HCT116 (cell line): ENCODE measurements at regions not wholly inside any gene's neighbourhood (a gene's known extent, or its start where the extent isn't known, plus 50 kb on each side); places are given as distances from the start of the nearest gene placed in this dataset.
A peak's percentile ranks its signal among the peaks of the same experiment; 100 is the strongest.

ENCODE experiments used
- ATAC-seq: fragments of 200-7000 bp; cut with Tn5 transposase; 2 replicates; pipeline ENCODE4 v1.9.1; 2020; ENCODE audit warnings: mild to moderate bottlenecking, moderate library complexity
- BruUV-seq: library from RNA; stranded (reverse); fragments of 400-500 nt; replicated peaks from 2 replicates; lab custom pipeline; 2021; lab: Mats Ljungman, UMichigan
- CTCF ChIA-PET: fragments of 300-600 bp; sonication (Branson Sonifier 250); formaldehyde crosslinking; loops from one replicate; lab custom pipeline; 2021; ENCODE audit warnings: antibody characterized with exemption; lab: Charles Lee
- POLR2A ChIA-PET: fragments of 300-600, 350-600 bp; sonication (Branson Sonifier 250); formaldehyde crosslinking; loops from one replicate; lab custom pipeline; 2021; ENCODE audit warnings: antibody characterized with exemption; lab: Charles Lee
- RAD21 ChIA-PET, 2 experiments: fragments of 300-600 bp; sonication (Branson Sonifier 250); formaldehyde crosslinking; loops; one replicate each; lab custom pipeline; 2023; ENCODE audit warnings: low total read pairs in 2 of 2; ENCODE audit not compliant: uncharacterized antibody in 2 of 2, unreplicated experiment in 2 of 2, low non-redundant PET in 1 of 2; lab: Charles Lee
- DNase-seq: peaks from one replicate; pipeline ENCODE4 v3.0.0-alpha.2; 2010; ENCODE audit warnings: low read depth, low spot score
- H2AFZ ChIP-seq: fragments of 200-600 bp; shearing (Covaris generic), sonication (generic); 2 replicates; pipeline ENCODE4 v1.6.1; 2017; ENCODE audit warnings: low read depth, mixed run types, mixed read lengths, antibody characterized with exemption, low read length; ENCODE audit not compliant: poor library complexity, severe bottlenecking
- H3K27ac ChIP-seq: 2 replicates; pipeline ENCODE4 v1.5.1; 2012; ENCODE audit warnings: low read depth, low read length
- H3K27me3 ChIP-seq: fragments of 200-600 bp; sonication (generic); 2 replicates; pipeline ENCODE4 v1.6.1; 2016; ENCODE audit warnings: mixed run types, low read length, mixed read lengths; ENCODE audit not compliant: insufficient read depth
- H3K36me3 ChIP-seq, 2 experiments: fragments of 200-500 bp in 1 of 2; fragments of 200-600 bp in 1 of 2; sonication (Bioruptor generic) in 1 of 2; sonication (generic) in 1 of 2; 2 replicates each; pipeline versions ENCODE4 v1.5.1 to v1.6.1; 2014 to 2016; ENCODE audit warnings: low read length in 2 of 2, inconsistent platforms in 1 of 2, mixed read lengths in 1 of 2, mixed run types in 1 of 2; ENCODE audit not compliant: insufficient read depth in 2 of 2, control insufficient read depth in 1 of 2
- H3K4me1 ChIP-seq, 2 experiments: fragments of 200-600 bp in 1 of 2; sonication (generic) in 1 of 2; 2 replicates each; pipeline versions ENCODE4 v1.5.1 to v1.6.1; 2012 to 2017; ENCODE audit warnings: low read length in 2 of 2, inconsistent platforms in 1 of 2, mild to moderate bottlenecking in 1 of 2, mixed read lengths in 1 of 2, mixed run types in 1 of 2, moderate library complexity in 1 of 2; ENCODE audit not compliant: insufficient read depth in 2 of 2, control insufficient read depth in 1 of 2
- H3K4me2 ChIP-seq: fragments of 200-600 bp; sonication (generic); 2 replicates; pipeline ENCODE4 v1.6.1; 2017; ENCODE audit warnings: mixed run types, low read length, mixed read lengths
- H3K4me3 ChIP-seq, 2 experiments: fragments of 200-600 bp in 1 of 2; sonication (generic) in 1 of 2; replicated peaks in 1 of 2; 2 replicates each; pipeline ENCODE4 v1.5.1; 2011 to 2016; ENCODE audit warnings: low read length in 2 of 2, control low read depth in 1 of 2, low read depth in 1 of 2, mild to moderate bottlenecking in 1 of 2, mixed read lengths in 1 of 2, mixed run types in 1 of 2
- H3K79me2 ChIP-seq: fragments of 200-600 bp; sonication (generic); 2 replicates; pipeline ENCODE4 v1.6.1; 2017; ENCODE audit warnings: mild to moderate bottlenecking, mixed run types, low read length, moderate library complexity, mixed read lengths; ENCODE audit not compliant: insufficient read depth
- H3K9ac ChIP-seq: fragments of 200-600 bp; sonication (generic); 2 replicates; pipeline ENCODE4 v1.6.1; 2016; ENCODE audit warnings: low read length, mixed read lengths
- H3K9me2 ChIP-seq: fragments of 200-600 bp; sonication (generic), shearing (Covaris generic); 2 replicates; pipeline ENCODE4 v1.6.1; 2017; ENCODE audit warnings: mixed run types, mild to moderate bottlenecking, moderate library complexity; ENCODE audit not compliant: insufficient read depth
- H3K9me3 ChIP-seq, 2 experiments: fragments of 200-500 bp in 1 of 2; fragments of 200-600 bp in 1 of 2; sonication (Bioruptor generic) in 1 of 2; sonication (generic) in 1 of 2; 2 replicates each; pipeline ENCODE4 v1.6.1; 2014 to 2017; ENCODE audit warnings: low read length in 2 of 2, mixed read lengths in 2 of 2, inconsistent platforms in 1 of 2, low read depth in 1 of 2, mild to moderate bottlenecking in 1 of 2, mixed run types in 1 of 2, moderate library complexity in 1 of 2; ENCODE audit not compliant: control insufficient read depth in 1 of 2, insufficient read depth in 1 of 2
- H4K20me1 ChIP-seq: fragments of 200-600 bp; sonication (generic), shearing (Covaris generic); 2 replicates; pipeline ENCODE4 v1.6.1; 2017; ENCODE audit warnings: mixed run types, mild to moderate bottlenecking, moderate library complexity; ENCODE audit not compliant: insufficient read depth
- CBX3 ChIP-seq: IDR thresholded peaks from 2 replicates; pipeline ENCODE4 v1.6.1; 2012; ENCODE audit warnings: low read depth
- CEBPB ChIP-seq: IDR thresholded peaks from 2 replicates; pipeline ENCODE4 v1.6.1; 2012; ENCODE audit warnings: low read depth
- EGR1 ChIP-seq: IDR thresholded peaks from 2 replicates; pipeline ENCODE4 v1.6.1; 2012; ENCODE audit warnings: low read depth
- EZH2 ChIP-seq: fragments of 200-600 bp; sonication (generic); IDR thresholded peaks from 2 replicates; pipeline ENCODE4 v1.6.1; 2017; ENCODE audit warnings: antibody characterized with exemption, mixed run types
- EZH2phosphoT487 ChIP-seq: fragments of 200-600 bp; IDR thresholded peaks from 2 replicates; pipeline ENCODE4 v1.6.1; 2018; ENCODE audit warnings: antibody characterized with exemption, borderline replicate concordance
- JUND ChIP-seq: IDR thresholded peaks from 2 replicates; pipeline ENCODE4 v1.6.1; 2012
- POLR2A ChIP-seq: IDR thresholded peaks from 2 replicates; pipeline ENCODE4 v1.7.0; 2011; ENCODE audit warnings: borderline replicate concordance; ENCODE audit not compliant: insufficient read depth, insufficient read length; ENCODE audit errors: extremely low read depth
- POLR2AphosphoS5 ChIP-seq: IDR thresholded peaks from 2 replicates; pipeline ENCODE4 v1.6.1; 2011; ENCODE audit warnings: mild to moderate bottlenecking, low read depth, low read length, moderate library complexity
- RAD21 ChIP-seq: IDR thresholded peaks from 2 replicates; pipeline ENCODE4 v1.6.1; 2012; ENCODE audit warnings: low read depth, mild to moderate bottlenecking
- REST ChIP-seq: IDR thresholded peaks from 2 replicates; pipeline ENCODE4 v1.6.1; 2012; ENCODE audit warnings: low read depth
- SIN3A ChIP-seq: IDR thresholded peaks from 2 replicates; pipeline ENCODE4 v1.6.1; 2012; ENCODE audit warnings: low read depth
- TCF7L2 ChIP-seq: IDR thresholded peaks from 2 replicates; pipeline ENCODE4 v1.7.0; 2011; ENCODE audit warnings: borderline replicate concordance, inconsistent platforms; ENCODE audit not compliant: insufficient read depth, insufficient read length; ENCODE audit errors: extremely low read depth
- YY1 ChIP-seq: IDR thresholded peaks from 2 replicates; pipeline ENCODE4 v1.6.1; 2011; ENCODE audit warnings: low read length, low read depth, moderate library complexity, mild to moderate bottlenecking; ENCODE audit not compliant: insufficient replicate concordance; ENCODE audit errors: extremely low read depth
- ZFX ChIP-seq: fragments of 450-650 bp; IDR thresholded peaks from 2 replicates; pipeline ENCODE4 v1.6.1; 2017
- ZNF274 ChIP-seq: fragments of 200-500 bp; sonication (Bioruptor generic); IDR thresholded peaks from 2 replicates; pipeline ENCODE4 v1.6.1; 2014; ENCODE audit warnings: mild to moderate bottlenecking, low read depth, low read length, inconsistent platforms
- intact Hi-C: fragments of 100-400 bp; cut with micrococcal nuclease; formaldehyde crosslinking; loops from 2 replicates; pipeline ENCODE4 v1.10.0; 2022
- TF ChIP-seq, protein P1 (sequence below): IDR thresholded peaks from 2 replicates; pipeline ENCODE4 v1.6.1; 2012
- TF ChIP-seq, protein P2 (sequence below): IDR thresholded peaks from 2 replicates; pipeline ENCODE4 v1.6.1; 2011; ENCODE audit warnings: mild to moderate bottlenecking, low read length, moderate library complexity; ENCODE audit not compliant: insufficient replicate concordance; ENCODE audit errors: extremely low read depth

DNA sequence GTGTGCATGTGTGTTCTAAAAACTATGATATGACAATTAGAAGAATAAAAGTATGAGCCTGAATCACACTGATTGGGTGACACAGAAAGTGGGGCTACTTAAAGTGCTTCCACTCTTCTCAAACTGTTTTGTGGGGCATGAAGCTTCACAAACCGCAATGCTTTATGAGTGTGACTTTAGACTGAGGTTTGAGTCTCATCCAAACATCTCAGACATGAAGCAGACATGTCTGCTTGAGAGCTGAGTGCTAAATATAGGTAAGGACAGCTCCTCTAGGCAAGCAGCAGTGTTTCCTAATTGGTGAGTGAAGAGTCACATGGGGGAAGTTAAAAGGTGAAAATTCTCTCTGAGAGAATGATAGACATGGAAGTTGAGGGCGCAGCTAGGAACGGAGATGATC is 726.9 kb upstream of the CITED2 start:
- intact Hi-C loops, result loop anchor here (10.0 kb wide), 1 partner anchor 727 kb away; the partner anchor contains the start of gene CITED2
- no peak overlapping the region for H3K27ac ChIP-seq
- no peak overlapping the region for H3K4me3 ChIP-seq
- no peak overlapping the region for H3K9ac ChIP-seq
- peak overlapping the region; percentile 59 for H2AFZ ChIP-seq
- peaks cover 0 to 7% of the 10 kb centered on the region in 2 experiments; a peak in 2 of 4 replicates for H3K4me1 ChIP-seq
- H3K27me3 ChIP-seq, result no peaks in the 10 kb centered on the region
- H3K36me3 ChIP-seq, result no peaks in the 10 kb centered on the region
- no peak for DNase-seq
- ChIA-PET RAD21 (no interaction called here), CTCF (no interaction called here), POLR2A (no interaction called here)
- H3K4me2 ChIP-seq, result no peak overlapping the region
- no peak for TF ChIP-seq SIN3A
- no peak for TF ChIP-seq ZFX
- no peak for ATAC-seq
- H4K20me1 ChIP-seq, result no peaks in the 10 kb centered on the region
- H3K79me2 ChIP-seq, result no peaks in the 10 kb centered on the region
- H3K9me2 ChIP-seq, result no peaks in the 10 kb centered on the region
- no TSS peak for BruUV-seq
- no peaks in the 10 kb centered on the region for H3K9me3 ChIP-seq

GRCh38 chr6:140095532-140095931 is 721.1 kb upstream of the CITED2 start:
- no peaks in the 10 kb centered on the region for H3K79me2 ChIP-seq
- no peaks in the 10 kb centered on the region for H3K27me3 ChIP-seq
- H3K36me3 ChIP-seq, result no peaks in the 10 kb centered on the region
- no peak overlapping the region for H3K27ac ChIP-seq
- no peak for DNase-seq
- no peak for ATAC-seq
- H3K9me2 ChIP-seq, result peaks cover 3% of the 10 kb centered on the region; the same call in 1 of the 2 replicates
- H3K9ac ChIP-seq, result no peak overlapping the region
- no TSS peak for BruUV-seq
- intact Hi-C loops, result no loop called here
- no peaks in the 10 kb centered on the region for H4K20me1 ChIP-seq
- ChIA-PET POLR2A (no interaction called here), CTCF (no interaction called here), RAD21 (no interaction called here)
- no peaks in the 10 kb centered on the region for H3K4me1 ChIP-seq
- H3K9me3 ChIP-seq, result no peaks in the 10 kb centered on the region
- no peak overlapping the region for H2AFZ ChIP-seq
- no peak overlapping the region for H3K4me2 ChIP-seq
- H3K4me3 ChIP-seq, result no peak overlapping the region
- TF ChIP-seq POLR2A, result no peak
- TF ChIP-seq YY1, result no peak
- no peak for TF ChIP-seq ZNF274
- TF ChIP-seq REST, result no peak
- no peak for TF ChIP-seq ZFX
- TF ChIP-seq SIN3A, result no peak
- TF ChIP-seq, protein P1, sequence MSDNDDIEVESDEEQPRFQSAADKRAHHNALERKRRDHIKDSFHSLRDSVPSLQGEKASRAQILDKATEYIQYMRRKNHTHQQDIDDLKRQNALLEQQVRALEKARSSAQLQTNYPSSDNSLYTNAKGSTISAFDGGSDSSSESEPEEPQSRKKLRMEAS, result no peak
- no peak for TF ChIP-seq CBX3
- no peak for TF ChIP-seq EZH2phosphoT487
- TF ChIP-seq, protein P2, sequence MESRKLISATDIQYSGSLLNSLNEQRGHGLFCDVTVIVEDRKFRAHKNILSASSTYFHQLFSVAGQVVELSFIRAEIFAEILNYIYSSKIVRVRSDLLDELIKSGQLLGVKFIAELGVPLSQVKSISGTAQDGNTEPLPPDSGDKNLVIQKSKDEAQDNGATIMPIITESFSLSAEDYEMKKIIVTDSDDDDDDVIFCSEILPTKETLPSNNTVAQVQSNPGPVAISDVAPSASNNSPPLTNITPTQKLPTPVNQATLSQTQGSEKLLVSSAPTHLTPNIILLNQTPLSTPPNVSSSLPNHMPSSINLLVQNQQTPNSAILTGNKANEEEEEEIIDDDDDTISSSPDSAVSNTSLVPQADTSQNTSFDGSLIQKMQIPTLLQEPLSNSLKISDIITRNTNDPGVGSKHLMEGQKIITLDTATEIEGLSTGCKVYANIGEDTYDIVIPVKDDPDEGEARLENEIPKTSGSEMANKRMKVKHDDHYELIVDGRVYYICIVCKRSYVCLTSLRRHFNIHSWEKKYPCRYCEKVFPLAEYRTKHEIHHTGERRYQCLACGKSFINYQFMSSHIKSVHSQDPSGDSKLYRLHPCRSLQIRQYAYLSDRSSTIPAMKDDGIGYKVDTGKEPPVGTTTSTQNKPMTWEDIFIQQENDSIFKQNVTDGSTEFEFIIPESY, result no peak
- TF ChIP-seq RAD21, result no peak
- TF ChIP-seq EZH2, result no peak
- no peak for TF ChIP-seq POLR2AphosphoS5
- TF ChIP-seq TCF7L2, result no peak
- TF ChIP-seq CEBPB, result no peak
- TF ChIP-seq JUND, result no peak
- no peak for TF ChIP-seq EGR1
